ENCODE measurements at regions not wholly inside any gene's neighbourhood (a gene's known extent, or its start where the extent isn't known, plus 50 kb on each side); places are given as distances from the start of the nearest gene placed in this dataset.

DNA sequence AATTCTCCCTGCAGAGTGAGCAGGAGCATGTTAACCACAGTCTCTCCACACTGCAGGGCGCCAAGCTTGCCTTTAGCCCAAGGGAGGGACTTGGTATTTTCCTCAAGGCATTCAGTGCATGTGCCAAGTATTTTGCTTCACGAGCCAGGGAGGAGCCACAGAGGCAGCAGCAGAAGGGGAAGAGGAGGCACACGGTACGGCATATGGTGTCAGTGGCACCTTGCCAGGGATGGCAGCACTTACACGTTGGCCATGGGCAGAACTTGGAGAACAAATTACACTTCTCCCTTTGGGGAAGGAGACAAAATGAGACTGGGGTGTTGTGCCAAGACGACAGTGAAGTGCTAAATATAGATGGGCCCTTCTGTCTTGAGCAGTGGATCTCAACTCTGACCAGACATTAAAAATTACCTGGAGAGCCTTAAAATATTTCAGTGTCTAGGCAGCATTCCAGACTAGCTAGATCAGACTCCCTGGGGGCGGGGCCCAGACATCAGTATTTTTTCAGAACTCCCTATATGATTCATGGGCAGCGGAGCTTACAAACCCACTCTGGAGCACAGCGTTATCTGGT is 155.8 kb downstream of the DRD1 start:
- no peak overlapping the region for H3K4ac ChIP-seq (ENCODE audit: low read depth, low read length)
- in situ Hi-C loops (cut with MboI; ENCODE audit: low sequenced_read_pairs), result no loop called here
- no peaks in the 10 kb centered on the region for H3K27me3 ChIP-seq (ENCODE audit: control insufficient read depth, insufficient read depth, low read length)
- no peak overlapping the region for H3K9ac ChIP-seq (ENCODE audit: low read depth, low read length)
- H2AK5ac ChIP-seq (ENCODE audit: low read depth, low read length), result no peak overlapping the region
- H2AK9ac ChIP-seq (replicated peaks; ENCODE audit: low read depth, low read length, poor library complexity), result no peak overlapping the region
- no peak overlapping the region for H3K18ac ChIP-seq (ENCODE audit: low read depth, low read length)
- POLR2A ChIA-PET (ENCODE audit: unreplicated experiment), result no interaction called here
- dilution Hi-C loops (cut with HindIII; ENCODE audit: low sequenced_read_pairs, unreplicated experiment), result no loop called here
- H3K36me3 ChIP-seq (ENCODE audit: control insufficient read depth, insufficient read depth, low read length), result no peaks in the 10 kb centered on the region
- H3K14ac ChIP-seq (replicated peaks; ENCODE audit: low read depth, low read length), result no peak overlapping the region
- BruUV-seq (replicated peaks), result no TSS peak
- no peak overlapping the region for H4K8ac ChIP-seq (ENCODE audit: low read depth in 2 of 2, low read length in 2 of 2)
- no peak overlapping the region for H4K91ac ChIP-seq (ENCODE audit: insufficient read depth, low read depth, low read length)
- H3K23ac ChIP-seq (ENCODE audit: low read depth, low read length), result no peak overlapping the region
- intact Hi-C loops (cut with micrococcal nuclease), result no loop called here
- no peak overlapping the region for H3K4me2 ChIP-seq (ENCODE audit: low read depth, low read length)
- H3K4me3 ChIP-seq (ENCODE audit: insufficient read depth, low read depth, low read length), result no peak overlapping the region
- no peaks in the 10 kb centered on the region for H3K4me1 ChIP-seq (ENCODE audit: control insufficient read depth, insufficient read depth, low read length)
- DNase-seq, result peak; percentile 7
- no peak overlapping the region for H2BK120ac ChIP-seq (ENCODE audit: low read depth, low read length)
- no peaks in the 10 kb centered on the region for H3K79me1 ChIP-seq (ENCODE audit: low read depth in 1 of 2, low read length in 2 of 2)
- no peak overlapping the region for H3K56ac ChIP-seq (ENCODE audit: extremely low read depth, insufficient read depth, low read length)
- 0 out of 2 replicates have a peak, but pooled peaks cover 3% of the 10 kb centered on the region for H3K9me1 ChIP-seq (ENCODE audit: insufficient read depth, low read length)
- 63% methylated on average over 3 of the region's 9 CpGs; no CpG with 5 or more reads in 1 of the 2 experiments for WGBS, 2 experiments (ENCODE audit: extremely low coverage in 2 of 2, insufficient read length in 1 of 2)
- H4K5ac ChIP-seq (ENCODE audit: low read depth, low read length), result no peak overlapping the region
- no peak overlapping the region for H3K27ac ChIP-seq (ENCODE audit: insufficient read depth, low read length)
- no peak overlapping the region for H2AFZ ChIP-seq (replicated peaks; ENCODE audit: low read length, poor library complexity)
- CTCF ChIA-PET, result interaction anchor here (0.8 kb wide), 1 partner anchor 1385 kb away, joined by 3 read pairs; no protein-coding TSS in a partner anchor
- no peak for ATAC-seq (ENCODE audit: low read depth)
- no peaks in the 10 kb centered on the region for H3K9me3 ChIP-seq (ENCODE audit: control insufficient read depth, insufficient read depth, low read length)
- H2BK5ac ChIP-seq (ENCODE audit: low read depth, low read length, poor library complexity, severe bottlenecking), result no peak overlapping the region
- H2BK15ac ChIP-seq (ENCODE audit: low read depth, low read length), result no peak overlapping the region
- H4K20me1 ChIP-seq (ENCODE audit: insufficient read depth, low read length), result no peaks in the 10 kb centered on the region
- no peak overlapping the region for H2BK20ac ChIP-seq (ENCODE audit: low read depth, low read length)
- no peak for TF ChIP-seq NFE2L2 (IDR thresholded peaks at IDR 0.05; ENCODE audit: low read depth, low read length)
- TF ChIP-seq MAFK (IDR thresholded peaks at IDR 0.05; ENCODE audit: low read depth, low read length), result no peak
- no peak for TF ChIP-seq RFX5 (IDR thresholded peaks at IDR 0.05; ENCODE audit: low read depth, low read length)
- TF ChIP-seq, protein P1, sequence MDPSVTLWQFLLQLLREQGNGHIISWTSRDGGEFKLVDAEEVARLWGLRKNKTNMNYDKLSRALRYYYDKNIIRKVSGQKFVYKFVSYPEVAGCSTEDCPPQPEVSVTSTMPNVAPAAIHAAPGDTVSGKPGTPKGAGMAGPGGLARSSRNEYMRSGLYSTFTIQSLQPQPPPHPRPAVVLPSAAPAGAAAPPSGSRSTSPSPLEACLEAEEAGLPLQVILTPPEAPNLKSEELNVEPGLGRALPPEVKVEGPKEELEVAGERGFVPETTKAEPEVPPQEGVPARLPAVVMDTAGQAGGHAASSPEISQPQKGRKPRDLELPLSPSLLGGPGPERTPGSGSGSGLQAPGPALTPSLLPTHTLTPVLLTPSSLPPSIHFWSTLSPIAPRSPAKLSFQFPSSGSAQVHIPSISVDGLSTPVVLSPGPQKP (IDR thresholded peaks at IDR 0.05; ENCODE audit: borderline replicate concordance, low read depth, low read length), result no peak
- TF ChIP-seq FOS (IDR thresholded peaks at IDR 0.05; ENCODE audit: low read depth, low read length), result no peak
- TF ChIP-seq MAZ (IDR thresholded peaks at IDR 0.05; ENCODE audit: borderline replicate concordance, low read depth, low read length), result no peak
- TF ChIP-seq SMC3 (IDR thresholded peaks at IDR 0.05; ENCODE audit: low read depth, low read length), result no peak
- no peak for TF ChIP-seq CEBPB (IDR thresholded peaks at IDR 0.05; ENCODE audit: low read depth, low read length)
- no peak for TF ChIP-seq CHD1 (IDR thresholded peaks at IDR 0.05; ENCODE audit: low read depth, low read length)
- TF ChIP-seq, protein P2, sequence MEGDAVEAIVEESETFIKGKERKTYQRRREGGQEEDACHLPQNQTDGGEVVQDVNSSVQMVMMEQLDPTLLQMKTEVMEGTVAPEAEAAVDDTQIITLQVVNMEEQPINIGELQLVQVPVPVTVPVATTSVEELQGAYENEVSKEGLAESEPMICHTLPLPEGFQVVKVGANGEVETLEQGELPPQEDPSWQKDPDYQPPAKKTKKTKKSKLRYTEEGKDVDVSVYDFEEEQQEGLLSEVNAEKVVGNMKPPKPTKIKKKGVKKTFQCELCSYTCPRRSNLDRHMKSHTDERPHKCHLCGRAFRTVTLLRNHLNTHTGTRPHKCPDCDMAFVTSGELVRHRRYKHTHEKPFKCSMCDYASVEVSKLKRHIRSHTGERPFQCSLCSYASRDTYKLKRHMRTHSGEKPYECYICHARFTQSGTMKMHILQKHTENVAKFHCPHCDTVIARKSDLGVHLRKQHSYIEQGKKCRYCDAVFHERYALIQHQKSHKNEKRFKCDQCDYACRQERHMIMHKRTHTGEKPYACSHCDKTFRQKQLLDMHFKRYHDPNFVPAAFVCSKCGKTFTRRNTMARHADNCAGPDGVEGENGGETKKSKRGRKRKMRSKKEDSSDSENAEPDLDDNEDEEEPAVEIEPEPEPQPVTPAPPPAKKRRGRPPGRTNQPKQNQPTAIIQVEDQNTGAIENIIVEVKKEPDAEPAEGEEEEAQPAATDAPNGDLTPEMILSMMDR (conservative IDR thresholded peaks at IDR 0.05; ENCODE audit: low read depth, low read length), result no peak
- no peak for TF ChIP-seq RCOR1 (IDR thresholded peaks at IDR 0.05; ENCODE audit: insufficient replicate concordance, low read length)
- TF ChIP-seq, protein P3, sequence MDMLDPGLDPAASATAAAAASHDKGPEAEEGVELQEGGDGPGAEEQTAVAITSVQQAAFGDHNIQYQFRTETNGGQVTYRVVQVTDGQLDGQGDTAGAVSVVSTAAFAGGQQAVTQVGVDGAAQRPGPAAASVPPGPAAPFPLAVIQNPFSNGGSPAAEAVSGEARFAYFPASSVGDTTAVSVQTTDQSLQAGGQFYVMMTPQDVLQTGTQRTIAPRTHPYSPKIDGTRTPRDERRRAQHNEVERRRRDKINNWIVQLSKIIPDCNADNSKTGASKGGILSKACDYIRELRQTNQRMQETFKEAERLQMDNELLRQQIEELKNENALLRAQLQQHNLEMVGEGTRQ (IDR thresholded peaks at IDR 0.05; ENCODE audit: low read depth, low read length), result no peak
- no peak for TF ChIP-seq RAD21 (IDR thresholded peaks at IDR 0.05; ENCODE audit: low read length)
- TF ChIP-seq POLR2A (IDR thresholded peaks at IDR 0.05; ENCODE audit: low read depth, low read length), result no peak
- TF ChIP-seq MXI1 (IDR thresholded peaks at IDR 0.05; ENCODE audit: borderline replicate concordance, low read depth, low read length), result no peak
- no peak for TF ChIP-seq BHLHE40 (IDR thresholded peaks at IDR 0.05; ENCODE audit: low read depth, low read length)
